ENCODE measurements at regions not wholly inside any gene's neighbourhood (a gene's known extent, or its start where the extent isn't known, plus 50 kb on each side); places are given as distances from the start of the nearest gene placed in this dataset.

DNA sequence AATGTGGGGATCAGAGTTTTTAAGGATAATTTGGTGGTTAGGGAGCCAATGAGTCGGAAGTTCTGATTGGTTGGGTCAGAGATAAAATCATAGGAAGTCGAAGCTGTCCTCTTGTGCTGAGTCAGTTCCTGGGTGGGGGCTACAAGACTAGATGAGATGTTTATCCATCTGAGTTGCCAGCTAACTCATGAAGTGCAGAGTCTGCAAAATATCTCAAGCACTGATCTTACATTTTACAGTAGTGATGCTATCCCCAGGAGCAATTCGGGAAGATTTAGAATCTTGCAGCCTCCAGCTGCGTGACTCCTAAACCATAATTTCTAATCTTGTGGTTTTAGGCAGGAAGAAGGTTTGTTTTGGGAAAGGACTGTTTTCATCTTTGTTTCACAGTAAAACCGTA lies 565.8 kb upstream of the SPANXN1 start:
- Histone ChIP-seq H3K4me1 (no peaks in the 10 kb centered on the region), H3K9me3 (no peaks in the 10 kb centered on the region), H3K27ac (no peak overlapping the region), H3K36me3 (no peaks in the 10 kb centered on the region), H3K4me3 (no peak overlapping the region), H3K27me3 (no peaks in the 10 kb centered on the region)
- intact Hi-C loops (cut with DNase I; ENCODE audit: low total_unique reads), result no loop called here
- TF ChIP-seq POLR2A (IDR thresholded peaks at IDR 0.05) (no peak), POLR2AphosphoS5 (IDR thresholded peaks at IDR 0.05) (no peak)
- TF ChIP-seq, protein P1, sequence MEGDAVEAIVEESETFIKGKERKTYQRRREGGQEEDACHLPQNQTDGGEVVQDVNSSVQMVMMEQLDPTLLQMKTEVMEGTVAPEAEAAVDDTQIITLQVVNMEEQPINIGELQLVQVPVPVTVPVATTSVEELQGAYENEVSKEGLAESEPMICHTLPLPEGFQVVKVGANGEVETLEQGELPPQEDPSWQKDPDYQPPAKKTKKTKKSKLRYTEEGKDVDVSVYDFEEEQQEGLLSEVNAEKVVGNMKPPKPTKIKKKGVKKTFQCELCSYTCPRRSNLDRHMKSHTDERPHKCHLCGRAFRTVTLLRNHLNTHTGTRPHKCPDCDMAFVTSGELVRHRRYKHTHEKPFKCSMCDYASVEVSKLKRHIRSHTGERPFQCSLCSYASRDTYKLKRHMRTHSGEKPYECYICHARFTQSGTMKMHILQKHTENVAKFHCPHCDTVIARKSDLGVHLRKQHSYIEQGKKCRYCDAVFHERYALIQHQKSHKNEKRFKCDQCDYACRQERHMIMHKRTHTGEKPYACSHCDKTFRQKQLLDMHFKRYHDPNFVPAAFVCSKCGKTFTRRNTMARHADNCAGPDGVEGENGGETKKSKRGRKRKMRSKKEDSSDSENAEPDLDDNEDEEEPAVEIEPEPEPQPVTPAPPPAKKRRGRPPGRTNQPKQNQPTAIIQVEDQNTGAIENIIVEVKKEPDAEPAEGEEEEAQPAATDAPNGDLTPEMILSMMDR (IDR thresholded peaks at IDR 0.05), result no peak
- no peak for DNase-seq (ENCODE audit: low spot score in 2 of 2)

DNA sequence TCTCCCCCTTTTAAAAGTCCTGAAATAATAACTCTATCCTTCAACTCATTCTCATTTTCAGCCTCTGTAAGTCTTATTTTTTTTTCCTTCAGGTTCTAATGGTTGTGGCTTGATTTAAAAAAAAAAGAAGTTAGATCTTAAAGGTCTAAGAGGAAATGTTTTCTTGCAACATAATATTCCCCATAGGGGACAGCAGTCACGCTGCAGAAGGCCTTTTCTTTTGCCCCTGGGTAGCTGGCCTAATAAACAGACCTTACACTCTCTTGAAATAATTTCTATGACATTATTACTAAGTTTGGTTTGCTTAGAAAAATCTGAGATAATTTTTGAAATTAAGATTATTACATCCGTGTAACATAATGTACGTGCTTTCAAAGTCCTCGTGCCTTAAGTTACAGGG lies 564.1 kb upstream of the SPANXN1 start:
- H3K4me3 ChIP-seq, result no peak overlapping the region
- H3K4me1 ChIP-seq, result no peaks in the 10 kb centered on the region
- no peak for DNase-seq (ENCODE audit: low spot score in 2 of 2)
- intact Hi-C loops (cut with DNase I; ENCODE audit: low total_unique reads), result no loop called here
- H3K36me3 ChIP-seq, result no peaks in the 10 kb centered on the region
- TF ChIP-seq, protein P1 (IDR thresholded peaks at IDR 0.05), result no peak
- no peak for TF ChIP-seq POLR2AphosphoS5 (IDR thresholded peaks at IDR 0.05)
- TF ChIP-seq POLR2A (IDR thresholded peaks at IDR 0.05), result no peak
- no peak overlapping the region for H3K27ac ChIP-seq
- no peaks in the 10 kb centered on the region for H3K27me3 ChIP-seq
- H3K9me3 ChIP-seq, result no peaks in the 10 kb centered on the region

DNA sequence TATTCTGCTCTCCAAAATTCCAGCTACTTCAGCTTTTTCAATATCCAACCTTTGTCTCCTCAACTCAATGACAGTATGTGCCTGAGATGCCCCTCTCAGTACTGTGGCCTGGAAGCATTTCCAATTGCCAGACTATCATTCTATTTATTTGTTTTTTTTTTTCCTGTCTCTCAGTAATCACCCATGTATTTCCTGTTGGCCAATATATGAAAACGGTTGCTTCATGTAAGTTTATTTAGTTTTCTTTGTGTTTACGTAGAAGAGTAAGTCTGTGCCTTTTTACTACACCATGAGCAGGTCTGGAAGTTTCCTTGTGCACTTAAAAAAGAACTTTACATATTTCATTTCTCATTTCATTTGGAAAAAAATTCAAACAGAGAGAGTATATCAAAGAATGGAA lies 537.5 kb upstream of the SPANXN1 start:
- Histone ChIP-seq H3K9me3 (no peaks in the 10 kb centered on the region), H3K27ac (no peak overlapping the region), H3K27me3 (peaks cover 0 to 4% of the 10 kb centered on the region in 2 donors), H3K36me3 (no peaks in the 10 kb centered on the region), H3K4me1 (no peaks in the 10 kb centered on the region), H3K4me3 (no peak overlapping the region)
- intact Hi-C loops (cut with DNase I; ENCODE audit: low total_unique reads), result no loop called here
- no peak for DNase-seq (ENCODE audit: low spot score in 2 of 2)
- TF ChIP-seq, protein P1 (IDR thresholded peaks at IDR 0.05), result no peak
- TF ChIP-seq POLR2AphosphoS5 (IDR thresholded peaks at IDR 0.05) (no peak), POLR2A (IDR thresholded peaks at IDR 0.05) (no peak)

DNA sequence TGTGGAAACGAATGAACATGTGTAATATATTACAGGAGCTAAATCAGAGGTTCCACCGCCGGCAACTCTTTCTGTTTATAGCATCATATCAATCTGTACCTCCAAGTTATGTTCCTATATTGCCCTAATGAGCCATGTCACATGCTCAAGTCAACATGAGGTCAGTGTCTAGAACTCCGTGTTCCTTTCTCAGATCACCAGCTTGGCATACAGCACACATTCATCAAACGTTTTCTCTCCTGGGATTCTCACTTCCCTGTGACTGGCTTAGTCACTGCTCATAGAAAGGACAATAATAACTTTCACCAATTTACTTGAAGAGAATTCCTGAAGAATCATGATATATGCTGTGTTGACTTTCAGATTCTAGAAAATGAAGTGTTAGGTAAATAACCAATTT lies 532.0 kb upstream of the SPANXN1 start:
- intact Hi-C loops (cut with DNase I; ENCODE audit: low total_unique reads), result no loop called here
- no peaks in the 10 kb centered on the region for H3K4me1 ChIP-seq
- TF ChIP-seq, protein P1 (IDR thresholded peaks at IDR 0.05), result no peak
- TF ChIP-seq POLR2A (IDR thresholded peaks at IDR 0.05), result no peak
- no peak for TF ChIP-seq POLR2AphosphoS5 (IDR thresholded peaks at IDR 0.05)

DNA sequence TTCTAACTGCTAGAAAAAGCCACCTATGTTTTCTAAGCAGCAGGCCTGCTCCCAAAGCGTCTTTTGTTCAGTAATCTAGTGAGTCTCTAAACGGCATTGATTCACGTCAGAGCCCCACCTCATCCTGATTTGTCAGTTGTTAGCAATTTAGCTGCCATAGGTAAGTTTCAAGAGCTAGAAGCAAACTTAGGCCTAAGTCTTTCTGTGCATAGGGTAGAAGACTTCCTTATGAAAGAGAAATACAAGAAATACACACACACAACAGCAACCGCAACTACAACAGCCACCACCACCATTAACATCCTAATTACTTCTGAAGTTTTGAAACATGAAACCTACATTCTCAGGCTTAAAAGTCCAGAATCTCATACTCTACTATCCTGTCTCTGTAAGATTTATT lies 531.1 kb upstream of the SPANXN1 start:
- intact Hi-C loops (cut with DNase I; ENCODE audit: low total_unique reads), result no loop called here
- no peaks in the 10 kb centered on the region for H3K36me3 ChIP-seq
- no peaks in the 10 kb centered on the region for H3K27me3 ChIP-seq
- TF ChIP-seq POLR2A (IDR thresholded peaks at IDR 0.05), result no peak
- TF ChIP-seq, protein P1 (IDR thresholded peaks at IDR 0.05), result no peak
- TF ChIP-seq POLR2AphosphoS5 (IDR thresholded peaks at IDR 0.05), result no peak
- H3K27ac ChIP-seq, result no peak overlapping the region
- H3K4me1 ChIP-seq, result no peaks in the 10 kb centered on the region
- no peaks in the 10 kb centered on the region for H3K9me3 ChIP-seq
- DNase-seq (ENCODE audit: low spot score in 2 of 2), result no peak
- no peak overlapping the region for H3K4me3 ChIP-seq

More for the DNA sequence above, 532.0 kb upstream of the SPANXN1 start:
- H3K36me3 ChIP-seq, result no peaks in the 10 kb centered on the region
- no peak overlapping the region for H3K4me3 ChIP-seq
- H3K27ac ChIP-seq, result no peak overlapping the region
- peaks cover 0 to 4% of the 10 kb centered on the region in 2 donors for H3K27me3 ChIP-seq
- DNase-seq (ENCODE audit: low spot score in 2 of 2), result no peak
- no peaks in the 10 kb centered on the region for H3K9me3 ChIP-seq

Measured in breast epithelium (tissue), 4 donors.